Hepatocyte (in vitro differentiated cells): ENCODE measurements at regions not wholly inside any gene's neighbourhood (a gene's known extent, or its start where the extent isn't known, plus 50 kb on each side); places are given as distances from the start of the nearest gene placed in this dataset.

Source experiments
- CTCF ChIP-seq: fragments of 200-600 bp; sonication (generic); IDR thresholded peaks from 2 replicates; pipeline ENCODE4 v1.5.1; 2016; ENCODE audit warnings: antibody characterized with exemption, mild to moderate bottlenecking; ENCODE audit not compliant: poor library complexity
- EZH2 ChIP-seq: fragments of 200-600 bp; sonication (generic); IDR thresholded peaks from 2 replicates; pipeline ENCODE4 v1.6.1; 2016; ENCODE audit warnings: antibody characterized with exemption, mild to moderate bottlenecking, borderline replicate concordance

- no peak for TF ChIP-seq CTCF
- no peak for TF ChIP-seq EZH2
These were observed 50.2 kb upstream of the RUNX1 start for GRCh38 chr21:35099310-35099709.
